HL-60/S4 treated with phorbol 12-myristate 13-acetate at 8.2 ng/mL for 4 days and 3 days (cell line): ENCODE measurements at regions not wholly inside any gene's neighbourhood (a gene's known extent, or its start where the extent isn't known, plus 50 kb on each side); places are given as distances from the start of the nearest gene placed in this dataset.
"Not testable (repeated sequence)": the region's sequence is repeated elsewhere in the genome, so short reads cannot be mapped to it uniquely, and the experiment has no call there.

ENCODE experiments used
- in situ Hi-C: fragments of 300-500 bp; cut with MboI; formaldehyde crosslinking; loops from 2 replicates; pipeline ENCODE4 v1.15.0; 2022; ENCODE audit warnings: low sequenced_read_pairs

DNA sequence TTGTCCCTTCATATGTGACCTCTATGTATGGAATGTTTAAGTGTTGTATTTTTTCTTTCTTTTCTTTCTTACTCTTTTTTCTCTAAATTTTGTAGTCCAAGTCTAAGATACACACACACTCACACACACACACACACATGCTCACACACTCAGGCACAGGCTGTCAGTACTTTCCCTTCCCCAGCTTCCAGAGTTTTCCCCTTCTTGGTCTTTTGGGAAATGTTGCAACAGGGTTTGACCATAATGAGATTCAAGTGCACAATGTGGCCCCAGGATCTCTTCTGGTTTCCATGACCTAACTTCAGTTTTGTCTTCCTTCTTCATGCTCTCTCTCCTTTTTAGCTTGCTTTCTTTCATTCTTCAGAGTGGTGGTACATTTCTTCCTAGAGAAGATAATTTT is 289.8 kb upstream of the FOXF1 start:
- in situ Hi-C loops = no loop called here

DNA sequence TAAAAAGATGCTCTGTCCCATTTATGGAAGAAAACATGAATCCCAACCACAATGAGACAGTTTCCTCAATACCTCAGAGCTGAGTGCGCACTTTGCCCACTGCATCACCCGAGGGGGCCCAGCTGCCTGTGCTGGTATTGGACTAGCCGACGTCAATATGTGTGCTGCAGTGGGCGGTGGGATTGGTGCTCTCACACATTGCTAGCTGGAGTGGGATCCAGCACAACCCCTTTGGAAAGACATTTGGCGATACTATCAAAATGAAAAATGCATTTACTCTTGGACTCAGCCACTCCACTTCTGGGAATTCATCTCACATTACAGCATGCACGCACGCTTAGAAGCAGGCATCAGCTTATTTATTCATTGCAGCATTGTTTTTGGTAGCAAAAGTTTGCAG is 289.2 kb upstream of the FOXF1 start:
- in situ Hi-C loops = no loop called here

DNA sequence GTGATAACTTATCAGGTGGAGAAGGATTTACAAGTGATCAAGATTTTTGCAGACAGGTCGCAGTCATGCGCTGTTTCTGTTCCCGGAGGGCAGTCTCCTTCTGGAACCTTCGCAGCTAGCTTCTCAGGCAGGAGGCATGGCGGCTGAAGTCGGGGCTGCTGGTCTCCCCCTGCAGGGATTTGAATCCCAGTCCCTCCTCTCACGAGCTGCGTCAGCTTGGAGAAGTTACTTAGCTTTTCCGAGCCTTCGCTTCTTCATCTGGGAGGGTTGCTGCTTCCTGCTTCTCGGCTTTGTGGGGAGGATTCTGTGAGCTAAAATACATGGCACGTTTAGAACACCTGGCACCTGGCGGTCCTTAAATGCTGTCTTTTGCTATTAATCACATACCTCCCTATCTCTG is 287.8 kb upstream of the FOXF1 start:
- in situ Hi-C loops = no loop called here

DNA sequence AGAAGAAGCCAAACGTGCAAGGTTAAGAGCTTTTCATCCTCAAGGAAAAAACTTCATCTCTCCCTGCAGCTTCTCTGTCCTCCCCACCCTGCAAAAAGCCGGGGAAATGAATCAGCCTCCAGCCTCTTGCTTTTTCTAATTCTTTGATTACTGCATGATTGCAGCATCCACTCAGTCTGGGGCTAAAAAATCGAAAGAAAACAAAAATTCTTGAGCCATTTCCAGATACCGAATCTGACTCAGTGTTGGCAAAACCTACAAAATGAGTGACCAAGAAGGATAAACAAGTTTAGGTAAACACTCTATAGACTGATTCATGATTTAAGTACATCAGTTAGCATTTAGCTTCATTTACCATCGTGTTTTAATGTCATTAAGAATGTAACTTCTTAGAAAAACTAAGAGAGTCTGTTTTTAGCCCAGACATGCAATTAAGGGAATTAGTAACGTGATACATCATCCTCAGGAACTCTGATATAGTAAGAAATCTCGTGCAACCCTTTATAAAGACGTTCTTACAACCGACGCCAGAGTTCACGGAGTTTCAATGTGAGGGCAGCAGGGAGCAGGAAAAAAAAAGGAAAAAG is 287.3 kb upstream of the FOXF1 start:
- in situ Hi-C loops = no loop called here

DNA sequence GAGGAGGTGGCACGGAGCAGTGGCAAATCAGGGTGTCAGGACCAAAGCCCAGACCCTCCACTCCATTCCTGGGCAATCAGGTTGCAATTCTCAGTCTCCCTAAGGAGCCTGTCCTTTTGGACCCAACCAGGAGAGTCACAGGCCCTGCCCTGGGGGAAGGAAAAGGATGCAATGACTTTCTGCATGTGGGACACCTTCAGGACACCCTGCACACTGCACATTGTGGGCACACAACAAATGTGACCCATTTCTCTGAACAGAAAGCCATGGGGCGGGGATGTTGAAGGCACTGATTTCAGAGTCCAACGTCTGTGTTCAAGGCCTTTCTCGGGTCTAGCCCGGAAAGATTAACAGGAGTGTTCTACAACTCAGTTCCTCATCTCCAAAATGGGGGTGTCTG is 286.2 kb upstream of the FOXF1 start:
- in situ Hi-C loops = no loop called here

DNA sequence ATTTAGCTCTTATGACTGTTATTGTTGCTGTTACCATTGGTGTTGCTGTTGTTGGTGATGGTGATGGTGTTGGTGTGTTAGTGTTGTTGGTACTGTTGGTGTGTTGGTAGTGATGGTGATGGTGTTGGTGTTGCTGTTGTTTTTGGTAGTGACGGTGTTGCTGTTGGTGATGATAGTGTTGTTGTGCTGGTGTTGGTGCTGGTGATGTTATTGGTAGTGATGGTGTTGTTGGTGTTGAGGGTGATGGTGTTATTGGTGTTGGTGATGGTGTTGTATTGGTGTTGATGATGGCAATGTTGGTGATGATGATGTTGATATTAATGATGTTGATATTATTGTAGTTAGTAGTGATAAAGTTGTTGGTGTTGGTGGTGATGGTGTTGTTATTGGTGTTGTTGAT is 285.7 kb upstream of the FOXF1 start:
- in situ Hi-C loops = no loop called here

DNA sequence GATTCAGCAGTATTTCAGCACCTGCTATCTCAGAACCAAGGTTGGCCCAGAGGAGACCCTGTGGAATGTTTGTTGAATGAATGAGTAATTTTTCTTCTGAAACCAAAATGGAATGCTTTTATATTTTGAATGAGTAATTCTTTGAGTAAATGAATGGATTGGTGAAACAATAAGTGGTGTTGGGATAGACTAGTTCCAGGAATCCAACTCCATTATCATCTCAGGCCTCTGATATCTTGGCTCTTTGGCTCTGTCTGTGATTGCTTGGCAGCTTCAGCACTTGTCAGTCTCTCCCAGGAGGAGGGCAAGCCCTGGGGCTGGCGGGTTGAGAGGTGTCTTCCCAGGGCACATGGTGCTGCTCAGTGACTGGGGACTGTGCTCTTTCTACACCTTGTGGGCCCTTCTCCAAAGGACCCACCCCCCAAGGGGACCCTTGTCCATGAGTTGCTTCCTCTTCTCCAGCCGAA is 284.4 kb upstream of the FOXF1 start:
- in situ Hi-C loops = no loop called here

DNA sequence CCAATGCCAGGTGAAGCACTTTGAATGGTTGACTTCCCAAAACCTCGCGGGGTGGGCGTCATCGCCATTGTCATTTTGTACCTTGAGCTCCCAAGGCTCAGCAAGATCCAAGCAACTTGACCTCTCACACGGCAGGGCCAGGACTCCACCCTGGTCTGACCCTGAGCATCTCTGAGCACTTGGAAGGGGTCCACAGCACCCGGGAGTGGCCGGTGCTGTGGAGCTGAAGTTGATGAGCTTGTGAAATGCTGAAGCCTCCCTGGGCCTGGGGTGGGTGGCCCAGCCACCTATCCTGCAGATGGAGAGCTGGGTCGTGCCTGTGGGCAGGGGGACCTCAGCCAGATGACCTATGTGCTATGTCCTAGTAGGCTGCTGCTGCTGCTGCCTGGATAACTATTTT is 283.3 kb upstream of the FOXF1 start:
- in situ Hi-C loops = no loop called here

DNA sequence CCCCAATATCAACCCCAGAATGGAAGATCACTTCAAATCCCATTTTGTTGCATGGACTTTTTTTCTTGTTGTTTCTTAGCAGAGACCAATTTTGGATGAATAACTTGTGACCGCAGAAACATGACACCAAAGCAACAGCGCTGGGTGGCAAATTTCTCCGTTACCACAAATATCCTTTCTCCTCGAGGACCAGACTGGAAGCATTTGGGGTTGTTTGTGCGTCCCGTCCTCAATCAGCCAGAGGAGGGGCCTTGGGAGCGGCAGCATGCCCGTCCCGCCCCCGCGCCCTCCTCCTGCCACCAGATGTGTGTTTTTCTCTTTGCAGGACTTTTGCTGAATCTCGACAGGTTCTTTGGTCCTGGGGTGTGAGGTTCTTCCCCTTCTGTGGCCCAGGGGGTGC is 282.5 kb upstream of the FOXF1 start:
- in situ Hi-C loops = no loop called here

DNA sequence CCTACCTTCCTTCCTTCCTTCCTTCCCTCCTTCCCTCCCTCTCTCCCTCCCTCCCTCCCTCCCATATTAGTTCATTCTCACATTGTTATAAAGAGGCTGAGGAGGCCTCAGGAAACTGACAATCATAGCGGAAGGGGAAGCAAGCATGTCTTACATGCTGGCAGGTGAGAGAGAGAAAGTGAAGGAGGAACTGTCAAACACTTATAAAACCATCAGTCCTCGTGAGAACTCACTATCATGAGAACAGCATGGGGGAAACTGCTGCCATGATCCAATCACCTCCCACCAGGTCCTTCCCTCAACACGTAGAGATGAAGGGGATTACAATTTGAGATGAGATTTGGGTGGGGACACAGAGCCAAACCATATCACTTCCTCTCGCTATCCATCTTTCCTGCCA is 281.6 kb upstream of the FOXF1 start:
- in situ Hi-C loops = no loop called here

DNA sequence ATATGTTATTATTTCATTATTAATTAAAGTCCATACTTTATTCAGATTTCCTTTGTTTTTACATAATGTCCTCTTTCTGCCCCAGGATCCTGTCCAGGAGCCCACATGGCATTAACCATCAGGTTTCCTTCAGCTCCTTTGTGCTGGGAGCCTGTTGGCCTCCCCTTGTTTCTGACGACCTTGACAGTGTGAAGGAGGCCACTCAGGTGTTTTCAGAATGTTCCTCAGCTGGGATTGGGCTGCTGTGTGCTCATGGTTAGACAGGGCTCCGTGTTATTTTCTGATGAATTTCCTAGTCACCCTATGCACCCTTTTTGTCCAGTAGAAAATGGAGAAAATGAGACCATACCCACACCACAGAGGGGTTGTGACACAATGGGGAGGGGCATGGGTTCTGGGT is 281.0 kb upstream of the FOXF1 start:
- in situ Hi-C loops = no loop called here

DNA sequence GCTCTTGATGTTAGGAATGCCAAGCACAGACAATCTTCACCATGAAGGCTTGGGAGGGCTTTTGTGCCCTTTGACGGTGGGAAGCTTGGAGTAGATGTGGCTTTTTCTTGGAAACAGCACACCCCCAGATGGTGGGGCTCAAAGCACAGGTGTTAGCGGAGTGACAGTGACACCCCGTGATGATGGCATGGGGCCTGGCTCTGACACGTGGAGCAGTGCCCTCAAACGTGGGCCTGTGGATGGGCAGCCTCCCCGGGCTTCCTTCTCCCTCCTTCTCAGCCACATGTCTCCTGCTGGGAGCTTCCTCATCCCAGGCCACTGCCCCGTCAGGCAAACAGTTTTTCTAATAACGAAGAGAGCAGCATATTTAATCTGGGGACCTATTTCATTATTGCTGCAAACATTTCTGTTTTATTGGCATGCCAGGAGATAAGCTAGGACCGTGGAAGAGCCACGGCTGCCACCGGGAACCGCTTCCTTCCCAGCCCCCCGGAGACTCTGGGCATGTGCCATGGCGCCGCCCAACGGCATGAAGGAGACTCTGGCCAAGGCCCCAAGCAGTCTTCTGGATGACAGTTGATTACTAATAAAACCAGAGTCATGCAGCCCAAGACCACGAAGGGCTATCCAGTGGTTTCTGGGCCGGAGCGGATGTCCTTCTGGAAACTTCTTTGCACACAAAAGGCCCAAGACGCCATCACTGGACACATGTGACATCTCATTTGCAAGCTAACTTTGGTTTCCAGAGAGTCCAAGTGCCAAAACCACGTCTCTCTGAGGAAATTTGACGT is 280.3 kb upstream of the FOXF1 start:
- in situ Hi-C loops = no loop called here

DNA sequence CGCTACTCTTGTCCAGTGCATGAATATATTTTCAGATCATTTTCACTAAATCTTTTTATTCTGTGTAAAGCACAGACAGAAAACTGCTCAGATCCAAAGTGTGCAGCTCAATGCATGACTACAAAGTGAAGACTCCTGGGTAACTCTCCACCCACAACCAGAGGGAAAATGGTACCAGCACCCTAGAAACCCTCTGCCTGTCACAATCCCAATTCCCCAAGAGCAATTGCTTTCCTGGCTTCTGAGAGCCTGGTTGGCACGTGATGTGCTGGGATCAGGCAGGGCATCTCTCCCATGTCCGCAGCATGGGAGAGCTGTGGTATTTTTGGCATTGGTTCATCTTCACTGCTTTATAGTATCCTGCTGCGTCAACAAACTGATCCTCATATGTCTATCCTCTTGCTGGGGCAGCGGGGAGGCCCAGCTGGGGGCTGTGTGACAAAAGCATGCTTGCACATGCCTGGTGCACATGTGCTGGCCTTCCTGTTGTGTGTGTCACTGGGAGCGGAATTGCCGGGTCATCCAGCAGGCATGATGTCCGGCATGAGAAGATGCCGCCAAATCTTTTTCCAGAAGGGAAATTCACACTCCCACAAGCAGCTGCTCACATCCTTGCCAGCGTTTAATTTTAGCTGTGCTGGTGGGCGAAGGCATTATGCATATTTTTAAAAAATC is 278.9 kb upstream of the FOXF1 start:
- in situ Hi-C loops = no loop called here

DNA sequence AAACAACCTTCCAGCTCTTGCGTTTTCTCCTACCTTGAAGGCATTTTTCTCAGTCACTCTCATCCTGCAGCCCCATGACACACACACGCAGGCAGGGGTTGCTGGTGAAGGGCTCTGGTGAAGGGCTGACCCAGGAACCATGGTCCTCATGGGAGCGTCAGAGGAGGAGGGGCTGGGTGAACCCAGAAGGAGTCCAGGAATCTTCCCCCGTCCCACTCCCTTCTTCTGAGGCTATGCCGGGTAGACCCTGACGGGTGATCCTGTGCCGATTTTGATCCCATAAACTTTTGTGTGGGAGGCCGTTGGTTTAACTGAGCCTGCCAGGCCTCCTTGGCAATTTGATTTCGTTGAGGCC is 278.4 kb upstream of the FOXF1 start:
- in situ Hi-C loops = no loop called here

DNA sequence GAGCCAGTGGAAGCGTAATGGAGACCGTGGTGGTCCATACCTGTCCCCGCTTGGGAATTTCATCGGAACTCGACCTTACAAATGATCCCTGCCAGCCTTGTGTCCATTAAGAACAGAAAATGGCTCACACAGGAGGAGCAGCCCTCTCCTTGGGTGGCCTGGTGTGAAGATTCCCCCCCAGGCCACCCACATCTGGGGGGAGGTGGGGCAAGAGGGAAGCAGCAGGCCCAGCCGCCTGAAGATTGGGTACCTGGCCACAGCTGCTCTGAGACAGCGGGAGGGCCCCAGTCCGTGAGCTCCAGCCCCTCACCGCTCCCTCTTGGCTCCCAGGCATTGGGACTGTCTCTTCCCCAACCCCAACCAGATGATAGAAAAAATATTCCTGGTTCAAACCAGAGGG is 277.8 kb upstream of the FOXF1 start:
- in situ Hi-C loops = no loop called here

DNA sequence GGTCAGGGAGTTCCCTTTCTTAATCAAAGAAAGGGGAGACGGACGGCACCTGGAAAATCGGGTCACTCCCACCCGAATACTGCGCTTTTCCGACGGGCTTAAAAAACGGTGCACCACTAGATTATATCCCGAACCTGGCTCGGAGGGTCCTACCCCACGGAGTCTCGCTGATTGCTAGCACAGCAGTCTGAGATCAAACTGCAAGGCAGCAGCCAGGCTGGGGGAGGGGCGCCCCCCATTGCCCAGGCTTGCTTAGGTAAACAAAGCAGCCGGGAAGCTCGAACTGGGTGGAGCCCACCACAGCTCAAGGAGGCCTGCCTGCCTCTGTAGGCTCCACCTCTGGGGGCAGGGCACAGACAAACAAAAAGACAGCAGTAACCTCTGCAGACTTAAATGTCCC is 276.8 kb upstream of the FOXF1 start:
- in situ Hi-C loops = not testable (repeated sequence)

DNA sequence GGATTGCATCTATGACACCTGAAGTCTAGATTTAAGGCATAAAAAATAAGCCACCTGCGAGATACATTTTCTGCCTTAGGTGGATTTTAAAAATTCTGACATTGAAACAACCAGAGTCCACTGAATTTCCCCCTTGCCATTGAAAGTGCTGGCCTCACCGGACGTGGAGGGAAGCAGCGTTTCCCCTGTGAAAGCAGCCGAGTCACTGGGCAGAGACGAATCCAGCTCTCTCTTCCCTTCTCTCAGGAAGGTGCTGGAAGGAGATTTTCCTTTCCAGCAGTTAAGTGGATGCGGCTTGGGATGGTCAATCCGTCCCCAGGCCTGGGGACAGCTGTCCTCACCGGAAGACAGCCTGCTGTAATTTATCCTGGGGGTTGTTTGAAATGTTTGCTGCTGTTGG is 270.9 kb upstream of the FOXF1 start:
- in situ Hi-C loops = no loop called here

DNA sequence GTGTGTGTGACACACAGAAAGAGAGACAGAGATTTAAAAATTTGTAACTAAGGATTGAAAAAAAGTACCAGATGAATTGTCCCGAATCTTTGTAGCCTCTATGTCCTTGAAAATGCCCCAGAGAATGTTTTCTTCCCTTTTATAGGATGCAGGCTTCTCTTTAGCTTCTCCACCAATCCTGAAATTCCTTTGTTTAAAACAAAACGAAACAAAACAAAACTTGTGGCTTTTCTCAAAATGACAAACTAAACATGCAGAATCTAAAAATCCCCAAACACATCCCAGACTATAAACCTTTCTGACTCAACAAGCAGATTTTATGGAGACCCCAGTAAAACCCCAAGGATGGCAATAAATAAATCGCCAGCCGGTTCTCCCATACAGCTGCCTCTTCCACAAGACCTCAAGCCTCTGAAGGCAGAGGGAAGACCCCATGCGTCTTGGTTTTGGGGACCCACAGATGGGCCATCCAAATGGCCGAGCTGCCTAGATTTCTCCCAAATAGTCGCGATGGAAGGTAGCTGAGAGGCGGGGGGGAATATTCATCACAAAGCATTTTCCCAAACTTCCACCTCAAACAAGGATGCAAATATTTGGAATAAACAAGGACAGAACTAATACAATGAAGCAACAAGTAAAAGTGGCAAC is 269.5 kb upstream of the FOXF1 start:
- in situ Hi-C loops = no loop called here

DNA sequence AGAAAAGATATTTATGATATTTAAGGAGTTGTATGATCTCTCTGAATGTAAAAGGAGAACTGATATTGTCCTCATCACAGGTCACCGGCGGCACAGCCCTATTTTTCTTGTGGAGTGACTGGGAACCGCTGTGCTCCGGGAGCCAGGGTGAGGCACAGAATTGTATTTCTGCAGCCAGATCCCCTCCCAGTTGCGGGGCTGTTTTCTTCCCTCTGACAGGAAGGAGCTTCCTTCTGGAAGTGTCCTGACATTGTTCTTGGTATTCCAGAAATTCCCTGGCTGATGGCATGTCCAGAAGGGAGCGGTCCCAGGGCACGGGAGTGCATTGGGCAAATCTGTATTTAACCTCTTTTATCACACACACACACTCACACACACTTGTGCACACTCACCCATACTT is 268.6 kb upstream of the FOXF1 start:
- in situ Hi-C loops = no loop called here

DNA sequence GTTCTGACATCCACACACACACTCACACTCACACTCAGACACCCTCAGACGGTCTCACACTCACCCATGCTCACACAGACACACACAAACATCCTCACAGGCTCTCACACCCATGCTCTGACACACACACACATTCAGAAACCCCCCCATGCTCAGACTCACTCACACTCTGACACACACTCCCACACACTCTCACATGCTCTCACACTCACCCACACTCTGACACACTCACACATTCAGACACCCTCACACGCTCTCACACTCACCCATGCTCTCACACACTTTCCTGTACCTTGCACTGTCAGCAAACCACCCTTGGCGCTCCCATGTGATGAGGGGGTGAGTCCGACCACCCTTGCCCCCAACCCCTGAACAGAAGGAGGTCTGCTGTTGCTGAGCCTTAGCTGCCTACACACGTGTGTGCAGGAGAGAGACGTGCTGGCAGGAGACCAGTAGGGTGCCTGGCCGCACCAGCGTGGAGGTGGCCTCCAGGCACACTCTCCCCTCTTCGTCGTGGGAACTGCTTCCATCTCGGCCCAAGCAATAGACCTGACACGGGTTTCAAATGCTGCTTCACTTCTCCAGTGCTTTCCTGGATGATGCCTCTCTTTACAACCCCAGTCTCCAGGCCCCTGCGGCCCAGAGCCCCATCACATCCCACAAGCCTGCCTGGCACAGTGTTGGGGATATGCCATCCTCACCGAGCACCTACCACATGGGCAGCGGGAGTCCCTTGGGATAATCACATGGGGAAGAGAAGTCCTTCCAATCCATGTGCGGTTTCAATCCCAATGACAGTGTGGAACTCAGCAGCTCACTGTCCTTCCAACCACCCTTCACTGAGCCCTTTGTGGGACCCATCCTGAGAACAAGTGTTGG is 267.8 kb upstream of the FOXF1 start:
- in situ Hi-C loops = no loop called here

DNA sequence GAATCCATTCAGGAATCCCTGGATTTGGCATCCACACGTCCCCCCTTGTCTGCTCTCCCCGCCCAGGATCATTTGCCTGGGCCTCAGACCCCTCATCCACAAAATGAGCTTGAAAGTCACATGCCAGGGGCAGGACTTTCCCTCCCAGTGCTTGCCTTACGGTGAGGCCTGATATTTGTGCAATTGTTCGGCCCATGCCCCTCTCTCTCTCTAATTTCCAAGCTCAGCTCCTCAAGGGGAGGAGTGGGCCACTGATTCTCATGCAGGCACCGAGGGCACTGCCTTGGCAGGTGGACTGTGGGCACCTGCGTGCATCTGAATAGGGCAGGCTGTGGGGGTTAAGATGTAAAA is 267.2 kb upstream of the FOXF1 start:
- in situ Hi-C loops = no loop called here
